ENCODE measurements at regions not wholly inside any gene's neighbourhood (a gene's known extent, or its start where the extent isn't known, plus 50 kb on each side); places are given as distances from the start of the nearest gene placed in this dataset.
"Not testable (repeated sequence)": the region's sequence is repeated elsewhere in the genome, so short reads cannot be mapped to it uniquely, and the experiment has no call there.

GRCh38 chr2:147595200-147595599 is 249.6 kb upstream of the ACVR2A start:
- DNase-seq (ENCODE audit: low read depth) = no peak
- no peak overlapping the region for H3K4me3 ChIP-seq (ENCODE audit: low read depth, low read length)

GRCh38 chr2:147594038-147594437 is 250.8 kb upstream of the ACVR2A start:
- no peak for DNase-seq (ENCODE audit: low read depth)
- no peak overlapping the region for H3K4me3 ChIP-seq (ENCODE audit: low read depth, low read length)
- no peak for TF ChIP-seq CTCF (IDR thresholded peaks at IDR 0.05; ENCODE audit: control insufficient read depth, extremely low read depth, insufficient read depth)

More at GRCh38 chr2:147595200-147595599, 249.6 kb upstream of the ACVR2A start:
- no peak for TF ChIP-seq CTCF (IDR thresholded peaks at IDR 0.05; ENCODE audit: control insufficient read depth, extremely low read depth, insufficient read depth)

GRCh38 chr2:147592784-147593183 is 252.0 kb upstream of the ACVR2A start:
- H3K4me3 ChIP-seq (ENCODE audit: low read depth, low read length); DNase-seq (ENCODE audit: low read depth): not testable (repeated sequence)

GRCh38 chr2:147589127-147589526 is 255.7 kb upstream of the ACVR2A start:
- H3K4me3 ChIP-seq (ENCODE audit: low read depth, low read length) = no peak overlapping the region
- DNase-seq (ENCODE audit: low read depth) = no peak
- no peak for TF ChIP-seq CTCF (IDR thresholded peaks at IDR 0.05; ENCODE audit: control insufficient read depth, extremely low read depth, insufficient read depth)

GRCh38 chr2:147588191-147588590 is 256.6 kb upstream of the ACVR2A start:
- no peak for TF ChIP-seq CTCF (IDR thresholded peaks at IDR 0.05; ENCODE audit: control insufficient read depth, extremely low read depth, insufficient read depth)
- no peak overlapping the region for H3K4me3 ChIP-seq (ENCODE audit: low read depth, low read length)
- no peak for DNase-seq (ENCODE audit: low read depth)

- H3K4me3 ChIP-seq (ENCODE audit: low read depth, low read length) = no peak overlapping the region
- TF ChIP-seq CTCF (IDR thresholded peaks at IDR 0.05; ENCODE audit: control insufficient read depth, extremely low read depth, insufficient read depth) = no peak
- DNase-seq (ENCODE audit: low read depth) = no peak
These were observed 266.3 kb upstream of the ACVR2A start for GRCh38 chr2:147578529-147578928.

- TF ChIP-seq CTCF (IDR thresholded peaks at IDR 0.05; ENCODE audit: control insufficient read depth, extremely low read depth, insufficient read depth) = no peak
- no peak overlapping the region for H3K4me3 ChIP-seq (ENCODE audit: low read depth, low read length)
- DNase-seq (ENCODE audit: low read depth) = no peak
These were observed 266.8 kb upstream of the ACVR2A start for GRCh38 chr2:147577998-147578380.
